G401 (cell line): ENCODE measurements at regions not wholly inside any gene's neighbourhood (a gene's known extent, or its start where the extent isn't known, plus 50 kb on each side); places are given as distances from the start of the nearest gene placed in this dataset.
"Not testable (repeated sequence)": the region's sequence is repeated elsewhere in the genome, so short reads cannot be mapped to it uniquely, and the experiment has no call there.

Experiments used
- DNase-seq: peaks from one replicate; pipeline ENCODE4 v3.0.0-alpha.2; 2015; ENCODE audit warnings: low spot score
- in situ Hi-C: cut with HindIII; loops from 2 replicates; pipeline ENCODE4 v1.10.0; 2016; ENCODE audit warnings: low sequenced_read_pairs, mixed read lengths

GRCh38 chr1:219741011-219741970 lies 128.4 kb upstream of the ZC3H11B start:
- DNase-seq, result no peak
- in situ Hi-C loops, result no loop called here

GRCh38 chr1:219733511-219734174 lies 120.7 kb upstream of the ZC3H11B start:
- in situ Hi-C loops, result no loop called here
- DNase-seq, result no peak

GRCh38 chr1:219732814-219733491 lies 120.0 kb upstream of the ZC3H11B start:
- no peak for DNase-seq
- in situ Hi-C loops, result no loop called here

GRCh38 chr1:219731771-219732170 lies 118.9 kb upstream of the ZC3H11B start:
- DNase-seq, result no peak
- in situ Hi-C loops, result no loop called here

- DNase-seq, result no peak
- in situ Hi-C loops, result no loop called here
Measured at GRCh38 chr1:219726480-219727272, 113.8 kb upstream of the ZC3H11B start.

GRCh38 chr1:219724440-219724839 lies 111.5 kb upstream of the ZC3H11B start:
- DNase-seq, result no peak
- in situ Hi-C loops, result no loop called here

- in situ Hi-C loops, result no loop called here
- DNase-seq, result no peak
Measured at GRCh38 chr1:219717536-219717935, 104.6 kb upstream of the ZC3H11B start.

- in situ Hi-C loops, result no loop called here
- DNase-seq, result no peak
Measured at GRCh38 chr1:219716611-219717114, 103.8 kb upstream of the ZC3H11B start.

- no peak for DNase-seq
- in situ Hi-C loops, result no loop called here
Measured at GRCh38 chr1:219713981-219714381, 101.1 kb upstream of the ZC3H11B start.

GRCh38 chr1:219712506-219712905 lies 99.6 kb upstream of the ZC3H11B start:
- no peak for DNase-seq
- in situ Hi-C loops, result no loop called here

GRCh38 chr1:219710529-219711194 lies 97.8 kb upstream of the ZC3H11B start:
- DNase-seq, result no peak
- in situ Hi-C loops, result no loop called here

- DNase-seq, result no peak
- in situ Hi-C loops, result no loop called here
Measured at GRCh38 chr1:219708919-219709543, 96.1 kb upstream of the ZC3H11B start.

- in situ Hi-C loops, DNase-seq: not testable (repeated sequence)
Measured at GRCh38 chr1:219707885-219708284, 95.0 kb upstream of the ZC3H11B start.

- in situ Hi-C loops, DNase-seq: not testable (repeated sequence)
Measured at GRCh38 chr1:219704331-219704730, 91.4 kb upstream of the ZC3H11B start.

- DNase-seq, result no peak
- in situ Hi-C loops, result no loop called here
Measured at GRCh38 chr1:219703368-219703639, 90.4 kb upstream of the ZC3H11B start.

- DNase-seq, result no peak
- in situ Hi-C loops, result no loop called here
Measured at GRCh38 chr1:219701476-219701875, 88.6 kb upstream of the ZC3H11B start.

GRCh38 chr1:219699870-219700269 lies 87.0 kb upstream of the ZC3H11B start:
- in situ Hi-C loops, result no loop called here
- DNase-seq, result no peak

- in situ Hi-C loops, result no loop called here
- DNase-seq, result no peak
Measured at GRCh38 chr1:219697682-219698081, 84.8 kb upstream of the ZC3H11B start.
